ENCODE measurements at regions not wholly inside any gene's neighbourhood (a gene's known extent, or its start where the extent isn't known, plus 50 kb on each side); places are given as distances from the start of the nearest gene placed in this dataset.

- TF ChIP-seq CTCF (IDR thresholded peaks at IDR 0.05) (no peak), EZH2 (IDR thresholded peaks at IDR 0.05; ENCODE audit: borderline replicate concordance, insufficient read depth, low read depth, low read length, poor library complexity, severe bottlenecking) (no peak)
These were observed 251.7 kb upstream of the NOVA1 start for GRCh38 chr14:26849514-26849913.
